Motor neuron (in vitro differentiated cells): ENCODE measurements at regions not wholly inside any gene's neighbourhood (a gene's known extent, or its start where the extent isn't known, plus 50 kb on each side); places are given as distances from the start of the nearest gene placed in this dataset.
A peak's percentile ranks its signal among the peaks of the same experiment; 100 is the strongest.
"Not testable (repeated sequence)": the region's sequence is repeated elsewhere in the genome, so short reads cannot be mapped to it uniquely, and the experiment has no call there.

Experiments
- ATAC-seq, 8 experiments: fragments of 200-7000 bp; cut with Tn5 transposase; replicated peaks in 6 of 8; 2 replicates each; pipeline ENCODE4 v1.8.0; 2021; ENCODE audit warnings: mild to moderate bottlenecking in 8 of 8, moderate library complexity in 8 of 8
- H3K27ac ChIP-seq, 2 donors: fragments of 250-450 bp; sonication (Bioruptor Pico); 2 replicates each; pipeline ENCODE4 v1.9.0; 2021; ENCODE audit warnings: antibody characterized with exemption in 2 of 2, mild to moderate bottlenecking in 2 of 2, moderate library complexity in 1 of 2
- H3K4me1 ChIP-seq, 2 donors: fragments of 250-450 bp; sonication (Bioruptor Pico); replicated peaks in 1 of 2; 2 replicates each; pipeline ENCODE4 v1.6.1; 2021; ENCODE audit warnings: antibody characterized with exemption in 2 of 2, mild to moderate bottlenecking in 2 of 2, moderate library complexity in 1 of 2
- H3K4me3 ChIP-seq, 5 donors: fragments of 250-450 bp; sonication (Bioruptor Pico); 2 replicates each; pipeline ENCODE4 v1.9.0; 2021; ENCODE audit warnings: antibody characterized with exemption in 5 of 5, mild to moderate bottlenecking in 5 of 5, moderate library complexity in 4 of 5
- WGBS, 10 experiments: fragments of 450-650 bp; shearing (Covaris generic); methylation state at CpG; one replicate each; pipeline ENCODE4 v1.0.0; 2022; 5-methylcytosine and 5-hydroxymethylcytosine counted together
- in situ Hi-C, 9 experiments: fragments of 400-800 bp; cut with MboI; loops; one replicate each; pipeline ENCODE4 v1.15.0; 2021; ENCODE audit warnings: low sequenced_read_pairs in 9 of 9, low pct_unique_long_range_greater_than_20kb in 2 of 9; ENCODE audit not compliant: unreplicated experiment in 9 of 9

GRCh38 chr2:242109819-242110218, 240.3 kb downstream of the RTP5 start:
- H3K27ac ChIP-seq, in situ Hi-C loops, H3K4me3 ChIP-seq, H3K4me1 ChIP-seq, ATAC-seq: not testable (repeated sequence)
- 76 to 84% (median 83%) methylated on average over 3 to 4 of the region's 10 CpGs; no CpG with 5 or more reads in 7 of the 10 experiments for WGBS, 10 experiments

GRCh38 chr2:242111954-242112353, 242.4 kb downstream of the RTP5 start:
- ATAC-seq, in situ Hi-C loops: not testable (repeated sequence)
- no CpG with 5 or more reads among the region's 4 CpGs for WGBS, 10 experiments

GRCh38 chr2:242113492-242113891, 244.0 kb downstream of the RTP5 start:
- H3K4me3 ChIP-seq, in situ Hi-C loops: not testable (repeated sequence)
- WGBS, 10 experiments: no CpG with 5 or more reads among the region's 3 CpGs

More at GRCh38 chr2:242111954-242112353, 242.4 kb downstream of the RTP5 start:
- H3K4me3 ChIP-seq, H3K4me1 ChIP-seq, H3K27ac ChIP-seq: not testable (repeated sequence)

GRCh38 chr2:242116676-242117075, 247.1 kb downstream of the RTP5 start:
- in situ Hi-C loops, H3K4me3 ChIP-seq, H3K4me1 ChIP-seq, H3K27ac ChIP-seq: not testable (repeated sequence)
- ATAC-seq: peak in 1 of 8 experiments; percentile 38
- no CpG with 5 or more reads among the region's 2 CpGs for WGBS, 10 experiments

More at GRCh38 chr2:242113492-242113891, 244.0 kb downstream of the RTP5 start:
- peak in 2 of 8 experiments; percentile 43 to 65 for ATAC-seq
- not testable (repeated sequence) for H3K4me1 ChIP-seq, H3K27ac ChIP-seq

GRCh38 chr2:242117305-242117704, 247.8 kb downstream of the RTP5 start:
- H3K27ac ChIP-seq, H3K4me3 ChIP-seq, H3K4me1 ChIP-seq, ATAC-seq, in situ Hi-C loops: not testable (repeated sequence)
- no CpG with 5 or more reads among the region's 3 CpGs for WGBS, 10 experiments

GRCh38 chr2:242119682-242120081, 250.2 kb downstream of the RTP5 start:
- WGBS, 10 experiments: 80 to 100% (median 100%) methylated on average over 1 of the region's 5 CpGs; no CpG with 5 or more reads in 7 of the 10 experiments
- H3K4me1 ChIP-seq, H3K27ac ChIP-seq, H3K4me3 ChIP-seq, in situ Hi-C loops, ATAC-seq: not testable (repeated sequence)

- H3K27ac ChIP-seq, H3K4me1 ChIP-seq, in situ Hi-C loops, H3K4me3 ChIP-seq, ATAC-seq: not testable (repeated sequence)
- WGBS, 10 experiments: no CpG with 5 or more reads among the region's 3 CpGs
Observed at GRCh38 chr2:242130682-242131081, 261.2 kb downstream of the RTP5 start.

- in situ Hi-C loops, ATAC-seq, H3K4me3 ChIP-seq, H3K27ac ChIP-seq, H3K4me1 ChIP-seq: not testable (repeated sequence)
- WGBS, 10 experiments: no CpG with 5 or more reads among the region's 2 CpGs
Observed at GRCh38 chr2:242159921-242160320, 290.4 kb downstream of the RTP5 start.

- in situ Hi-C loops, H3K27ac ChIP-seq, H3K4me3 ChIP-seq, H3K4me1 ChIP-seq: not testable (repeated sequence)
- peak in 3 of 8 experiments; percentile 19 to 94 (median 93) for ATAC-seq
Observed at GRCh38 chr2:242165115-242165514, 295.6 kb downstream of the RTP5 start.

GRCh38 chr2:242171290-242171689, 301.8 kb downstream of the RTP5 start:
- not testable (repeated sequence) for ATAC-seq

More at GRCh38 chr2:242171290-242171689, 301.8 kb downstream of the RTP5 start:
- H3K4me1 ChIP-seq, H3K4me3 ChIP-seq, in situ Hi-C loops, H3K27ac ChIP-seq: not testable (repeated sequence)
- WGBS, 10 experiments: 67 to 80% methylated on average over 1 to 2 of the region's 4 CpGs; no CpG with 5 or more reads in 8 of the 10 experiments
